GM19395 (cell line): ENCODE measurements at regions not wholly inside any gene's neighbourhood (a gene's known extent, or its start where the extent isn't known, plus 50 kb on each side); places are given as distances from the start of the nearest gene placed in this dataset.

Experiments used
- ATAC-seq: cut with Tn5 transposase; IDR thresholded peaks from one replicate; pipeline ENCODE4 v1.9.1; 2021; ENCODE audit warnings: mild to moderate bottlenecking, moderate library complexity; ENCODE audit not compliant: unreplicated experiment

GRCh38 chr1:103254691-103255090 is 146.4 kb upstream of the COL11A1 start:
- no peak for ATAC-seq

- no peak for ATAC-seq
These were observed 142.1 kb upstream of the COL11A1 start for GRCh38 chr1:103250441-103250861.

GRCh38 chr1:103248417-103249102 is 140.2 kb upstream of the COL11A1 start:
- no peak for ATAC-seq

GRCh38 chr1:103247517-103247916 is 139.2 kb upstream of the COL11A1 start:
- ATAC-seq: no peak

- ATAC-seq: no peak
These were observed 135.2 kb upstream of the COL11A1 start for GRCh38 chr1:103243481-103243880.

GRCh38 chr1:103239034-103239433 is 130.7 kb upstream of the COL11A1 start:
- no peak for ATAC-seq

GRCh38 chr1:103230061-103230460 is 121.7 kb upstream of the COL11A1 start:
- ATAC-seq: no peak

GRCh38 chr1:103220631-103221041 is 112.3 kb upstream of the COL11A1 start:
- no peak for ATAC-seq

GRCh38 chr1:103218821-103219220 is 110.5 kb upstream of the COL11A1 start:
- ATAC-seq: no peak

- no peak for ATAC-seq
These were observed 110.0 kb upstream of the COL11A1 start for GRCh38 chr1:103218369-103218768.

GRCh38 chr1:103211073-103211472 is 102.8 kb upstream of the COL11A1 start:
- ATAC-seq: no peak

GRCh38 chr1:103208844-103209243 is 100.5 kb upstream of the COL11A1 start:
- no peak for ATAC-seq

- ATAC-seq: no peak
These were observed 90.7 kb upstream of the COL11A1 start for GRCh38 chr1:103199001-103199400.

GRCh38 chr1:103198076-103198475 is 89.8 kb upstream of the COL11A1 start:
- no peak for ATAC-seq

- ATAC-seq: no peak
These were observed 88.9 kb upstream of the COL11A1 start for GRCh38 chr1:103197216-103197615.

- ATAC-seq: no peak
These were observed 86.7 kb upstream of the COL11A1 start for GRCh38 chr1:103194984-103195383.

- ATAC-seq: no peak
These were observed 85.7 kb upstream of the COL11A1 start for GRCh38 chr1:103194060-103194459.

- ATAC-seq: no peak
These were observed 83.0 kb upstream of the COL11A1 start for GRCh38 chr1:103191327-103191726.

- no peak for ATAC-seq
These were observed 82.4 kb upstream of the COL11A1 start for GRCh38 chr1:103190766-103191165.

GRCh38 chr1:103187673-103188072 is 79.4 kb upstream of the COL11A1 start:
- ATAC-seq: no peak

- no peak for ATAC-seq
These were observed 72.3 kb upstream of the COL11A1 start for GRCh38 chr1:103180660-103181059.

GRCh38 chr1:103177108-103177775 is 68.9 kb upstream of the COL11A1 start:
- ATAC-seq: no peak
